ENCODE measurements at regions not wholly inside any gene's neighbourhood (a gene's known extent, or its start where the extent isn't known, plus 50 kb on each side); places are given as distances from the start of the nearest gene placed in this dataset.

DNA sequence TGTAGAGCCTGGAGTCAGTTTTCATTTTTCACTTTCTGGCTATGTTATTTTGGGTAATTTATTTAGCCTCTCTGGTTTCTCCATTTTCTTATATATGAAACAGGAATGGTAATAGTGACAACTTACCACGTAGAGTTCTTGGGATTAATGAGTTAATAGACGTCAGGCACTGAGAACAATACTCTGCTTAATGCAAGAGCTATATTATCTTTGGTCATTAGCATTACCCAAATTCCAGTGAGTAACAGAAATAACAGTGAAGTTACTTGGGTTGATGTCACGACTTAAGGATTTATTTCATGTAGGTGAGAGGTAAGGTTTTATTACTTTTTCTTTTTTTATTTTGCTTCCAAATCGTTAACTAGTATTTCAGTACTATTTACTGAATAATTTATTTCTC is 601.0 kb upstream of the GCFC2 start:
- no peak for TF ChIP-seq POLR2A (IDR thresholded peaks at IDR 0.05)
- TF ChIP-seq, protein P1, sequence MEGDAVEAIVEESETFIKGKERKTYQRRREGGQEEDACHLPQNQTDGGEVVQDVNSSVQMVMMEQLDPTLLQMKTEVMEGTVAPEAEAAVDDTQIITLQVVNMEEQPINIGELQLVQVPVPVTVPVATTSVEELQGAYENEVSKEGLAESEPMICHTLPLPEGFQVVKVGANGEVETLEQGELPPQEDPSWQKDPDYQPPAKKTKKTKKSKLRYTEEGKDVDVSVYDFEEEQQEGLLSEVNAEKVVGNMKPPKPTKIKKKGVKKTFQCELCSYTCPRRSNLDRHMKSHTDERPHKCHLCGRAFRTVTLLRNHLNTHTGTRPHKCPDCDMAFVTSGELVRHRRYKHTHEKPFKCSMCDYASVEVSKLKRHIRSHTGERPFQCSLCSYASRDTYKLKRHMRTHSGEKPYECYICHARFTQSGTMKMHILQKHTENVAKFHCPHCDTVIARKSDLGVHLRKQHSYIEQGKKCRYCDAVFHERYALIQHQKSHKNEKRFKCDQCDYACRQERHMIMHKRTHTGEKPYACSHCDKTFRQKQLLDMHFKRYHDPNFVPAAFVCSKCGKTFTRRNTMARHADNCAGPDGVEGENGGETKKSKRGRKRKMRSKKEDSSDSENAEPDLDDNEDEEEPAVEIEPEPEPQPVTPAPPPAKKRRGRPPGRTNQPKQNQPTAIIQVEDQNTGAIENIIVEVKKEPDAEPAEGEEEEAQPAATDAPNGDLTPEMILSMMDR (IDR thresholded peaks at IDR 0.05) = no peak
